Activated T-helper 17 cell treated with anti-CD3 and anti-CD28 coated beads, Interleukin-2, amount 50 U/mL, for 72 hours (primary cell): ENCODE measurements at regions not wholly inside any gene's neighbourhood (a gene's known extent, or its start where the extent isn't known, plus 50 kb on each side); places are given as distances from the start of the nearest gene placed in this dataset.
"Not testable (repeated sequence)": the region's sequence is repeated elsewhere in the genome, so short reads cannot be mapped to it uniquely, and the experiment has no call there.

Experiments used
- ATAC-seq: fragments of 150-1000 bp; cut with Tn5 transposase; replicated peaks from 2 replicates; pipeline ENCODE4 v1.10.0; 2021; ENCODE audit warnings: mild to moderate bottlenecking, moderate library complexity
- H3K27ac Mint-ChIP-seq: one replicate; pipeline ENCODE4 v1.8.0; 2022; ENCODE audit warnings: mixed read lengths
- H3K27me3 Mint-ChIP-seq: one replicate; pipeline ENCODE4 v1.8.0; 2022; ENCODE audit warnings: mixed read lengths
- H3K36me3 Mint-ChIP-seq: one replicate; pipeline ENCODE4 v1.8.0; 2022; ENCODE audit warnings: low read depth, mild to moderate bottlenecking, mixed read lengths
- H3K4me1 Mint-ChIP-seq: one replicate; pipeline ENCODE4 v1.8.0; 2022; ENCODE audit warnings: mixed read lengths
- H3K4me3 Mint-ChIP-seq: one replicate; pipeline ENCODE4 v1.8.0; 2022; ENCODE audit warnings: mild to moderate bottlenecking, mixed read lengths
- H3K9me3 Mint-ChIP-seq: one replicate; pipeline ENCODE4 v1.8.0; 2022; ENCODE audit warnings: mixed read lengths

DNA sequence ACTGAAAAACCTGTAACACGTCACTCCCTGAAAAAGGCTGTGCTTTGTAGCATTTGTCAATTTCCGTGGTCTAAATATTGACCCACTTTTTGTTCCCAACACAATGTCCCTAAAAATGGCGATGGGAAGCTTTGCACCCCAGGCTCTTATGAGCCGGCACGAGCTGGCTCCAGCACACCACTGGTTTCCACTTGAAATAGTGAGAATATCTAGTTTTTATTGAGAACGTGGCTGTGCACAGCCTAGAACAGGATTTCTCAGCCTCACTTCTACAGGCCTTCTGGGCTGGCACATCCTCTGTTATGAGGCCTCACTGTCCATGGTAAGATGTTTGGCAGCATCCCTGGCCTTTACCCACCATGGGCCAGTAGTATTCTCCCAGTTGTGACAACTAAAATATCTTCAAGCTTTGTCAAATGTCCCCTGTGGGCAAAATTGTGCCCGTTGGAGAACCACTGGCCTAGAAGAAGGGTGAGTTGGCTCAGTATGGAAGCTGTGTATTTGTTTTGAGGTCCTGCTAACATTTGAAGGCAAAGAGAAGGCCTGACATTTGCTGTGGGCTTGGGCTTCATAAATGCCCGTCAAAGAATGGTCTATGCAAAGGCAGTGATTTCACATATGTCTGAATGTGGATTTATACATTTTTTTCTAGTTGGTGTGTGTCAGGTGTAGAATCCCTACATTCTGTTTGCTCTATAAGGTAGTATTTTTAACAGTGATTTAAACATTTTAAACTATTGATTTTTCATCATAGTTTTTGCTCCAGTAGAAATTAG, 774.4 kb upstream of the TPTE start:
- H3K4me3 Mint-ChIP-seq, ATAC-seq, H3K36me3 Mint-ChIP-seq, H3K27me3 Mint-ChIP-seq, H3K27ac Mint-ChIP-seq, H3K4me1 Mint-ChIP-seq, H3K9me3 Mint-ChIP-seq: not testable (repeated sequence)

DNA sequence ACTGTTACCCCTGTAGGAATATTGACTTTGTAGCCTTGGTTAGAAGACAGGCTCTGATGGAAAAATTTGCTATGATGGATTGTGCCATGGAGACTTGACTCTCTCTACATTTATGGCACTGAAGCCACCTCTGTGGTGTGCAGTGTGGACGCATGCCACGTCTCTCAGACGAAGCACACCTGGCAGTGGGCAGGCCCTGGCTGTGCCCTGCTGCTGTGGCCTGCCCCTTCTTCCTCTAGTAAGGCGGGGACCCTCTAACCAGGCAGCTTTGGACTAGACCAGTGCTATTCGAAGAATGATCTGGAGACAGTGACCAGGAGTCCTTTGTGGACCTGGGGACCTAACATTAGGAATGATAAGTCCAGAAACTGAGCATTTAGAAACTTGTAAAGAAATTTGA, 773.5 kb upstream of the TPTE start:
- H3K27me3 Mint-ChIP-seq, H3K27ac Mint-ChIP-seq, ATAC-seq, H3K36me3 Mint-ChIP-seq, H3K4me3 Mint-ChIP-seq, H3K9me3 Mint-ChIP-seq, H3K4me1 Mint-ChIP-seq: not testable (repeated sequence)

- not testable (repeated sequence) for H3K27ac Mint-ChIP-seq, H3K4me1 Mint-ChIP-seq, H3K36me3 Mint-ChIP-seq, H3K4me3 Mint-ChIP-seq, H3K27me3 Mint-ChIP-seq, H3K9me3 Mint-ChIP-seq, ATAC-seq
Observed at GRCh38 chr21:9748451-9748850, 772.9 kb upstream of the TPTE start.

DNA sequence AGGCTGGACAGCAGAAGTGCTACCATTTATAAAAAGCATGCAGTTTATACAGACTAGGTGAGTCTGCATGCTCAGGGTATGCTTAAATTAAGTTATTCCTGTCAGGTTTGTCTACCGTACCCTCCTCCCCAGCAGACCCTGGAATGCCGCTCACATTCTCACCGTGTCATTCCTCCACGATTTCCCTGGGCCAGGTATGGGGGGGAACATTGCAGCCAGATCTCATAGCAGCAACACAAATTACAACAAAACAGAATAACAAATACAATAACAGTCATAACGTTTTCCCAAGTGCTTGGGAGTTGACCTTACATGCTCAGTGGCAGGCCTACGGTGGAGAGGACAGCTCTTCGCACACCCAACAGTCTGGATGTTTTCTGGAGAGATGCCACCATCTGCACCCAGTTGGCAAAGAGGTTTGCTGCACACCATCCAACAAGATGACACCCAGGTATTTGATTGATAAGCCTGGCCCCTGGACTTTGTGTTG, 771.6 kb upstream of the TPTE start:
- not testable (repeated sequence) for H3K9me3 Mint-ChIP-seq, H3K4me1 Mint-ChIP-seq, H3K36me3 Mint-ChIP-seq, H3K4me3 Mint-ChIP-seq, H3K27me3 Mint-ChIP-seq, H3K27ac Mint-ChIP-seq, ATAC-seq

DNA sequence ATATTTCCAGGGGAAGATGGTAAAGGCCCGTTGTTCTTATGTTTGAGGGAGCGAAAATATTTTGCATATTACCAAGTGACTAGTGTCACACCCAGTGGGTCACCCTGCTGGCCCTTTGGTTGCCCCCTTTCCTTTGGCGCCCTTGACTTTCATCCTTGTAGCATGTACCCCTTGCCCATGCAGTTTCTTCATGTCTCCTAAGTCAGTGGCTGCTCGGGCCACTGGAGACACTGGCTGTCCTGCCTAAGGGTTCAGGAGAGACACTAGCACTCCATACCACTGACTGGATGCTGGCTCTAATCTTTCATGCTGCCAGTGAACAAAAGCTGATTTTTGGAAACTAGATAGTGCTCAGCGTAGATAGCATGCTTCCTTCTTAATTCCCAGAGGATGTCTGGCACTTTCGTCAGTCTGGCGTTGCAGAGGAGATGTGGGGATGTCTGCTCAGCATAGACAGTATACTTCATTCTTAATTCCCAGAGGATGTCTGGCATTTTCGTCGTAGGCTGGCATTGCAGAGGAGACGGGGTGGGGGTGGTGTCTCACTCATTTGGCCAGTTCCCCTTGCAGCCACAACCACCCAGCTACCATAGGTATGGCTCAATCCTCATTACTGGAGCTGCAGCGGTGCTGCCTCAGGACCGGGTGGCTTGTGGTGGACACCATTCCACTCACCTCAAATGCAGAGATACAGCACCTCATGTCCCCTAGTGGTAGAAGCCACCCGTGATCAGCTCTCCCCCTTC, 770.9 kb upstream of the TPTE start:
- Mint-ChIP-seq H3K9me3 (no peaks in the 10 kb centered on the region), H3K36me3 (no peaks in the 10 kb centered on the region)

GRCh38 chr21:9751087-9751585, 770.2 kb upstream of the TPTE start:
- H3K36me3 Mint-ChIP-seq, H3K4me3 Mint-ChIP-seq, H3K27ac Mint-ChIP-seq, H3K4me1 Mint-ChIP-seq, ATAC-seq, H3K27me3 Mint-ChIP-seq, H3K9me3 Mint-ChIP-seq: not testable (repeated sequence)

More for the DNA sequence above, 770.9 kb upstream of the TPTE start:
- no peaks in the 10 kb centered on the region for H3K4me1 Mint-ChIP-seq
- no peak for ATAC-seq
- H3K4me3 Mint-ChIP-seq: no peak overlapping the region
- H3K27me3 Mint-ChIP-seq: no peaks in the 10 kb centered on the region
- H3K27ac Mint-ChIP-seq: no peak overlapping the region

DNA sequence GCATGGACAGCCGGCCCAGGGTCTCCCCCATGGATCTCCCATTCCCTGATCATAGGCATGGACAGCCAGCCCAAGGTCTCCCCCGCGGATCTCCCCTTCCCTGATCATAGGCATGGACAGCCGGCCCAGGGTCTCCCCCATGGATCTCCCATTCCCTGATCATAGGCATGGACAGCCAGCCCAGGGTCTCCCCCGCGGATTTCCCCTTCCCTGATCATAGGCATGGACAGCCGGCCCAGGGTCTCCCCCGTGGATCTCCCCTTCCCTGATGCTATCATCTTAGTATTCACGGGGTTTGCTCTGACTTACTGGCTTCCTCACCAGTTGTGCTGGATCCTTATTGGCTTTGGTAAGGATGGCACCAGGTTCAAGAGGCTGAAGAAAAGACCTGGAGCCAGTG, 769.4 kb upstream of the TPTE start:
- H3K36me3 Mint-ChIP-seq, H3K27ac Mint-ChIP-seq, H3K4me1 Mint-ChIP-seq, H3K9me3 Mint-ChIP-seq, ATAC-seq, H3K4me3 Mint-ChIP-seq, H3K27me3 Mint-ChIP-seq: not testable (repeated sequence)

DNA sequence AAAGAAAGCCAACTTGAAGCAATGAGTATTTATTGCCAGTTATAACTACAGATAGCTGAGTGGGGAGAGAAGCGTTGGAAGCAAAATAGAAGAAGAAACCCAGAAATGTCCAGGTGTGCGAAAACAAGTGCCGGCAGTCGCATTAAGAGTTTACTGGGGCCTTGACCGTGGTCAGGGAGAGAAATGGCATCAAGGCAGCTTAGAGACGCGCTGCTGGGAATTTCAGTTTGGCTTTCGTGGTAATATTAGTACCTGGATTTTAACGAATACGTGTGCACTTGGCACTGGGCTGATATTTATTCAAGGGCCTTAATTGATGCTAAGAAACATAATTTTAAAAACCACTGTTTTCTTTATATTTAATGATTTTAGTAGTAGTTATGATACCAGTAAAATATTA, 767.9 kb upstream of the TPTE start:
- not testable (repeated sequence) for H3K27ac Mint-ChIP-seq, ATAC-seq, H3K4me1 Mint-ChIP-seq, H3K9me3 Mint-ChIP-seq, H3K36me3 Mint-ChIP-seq, H3K27me3 Mint-ChIP-seq, H3K4me3 Mint-ChIP-seq

DNA sequence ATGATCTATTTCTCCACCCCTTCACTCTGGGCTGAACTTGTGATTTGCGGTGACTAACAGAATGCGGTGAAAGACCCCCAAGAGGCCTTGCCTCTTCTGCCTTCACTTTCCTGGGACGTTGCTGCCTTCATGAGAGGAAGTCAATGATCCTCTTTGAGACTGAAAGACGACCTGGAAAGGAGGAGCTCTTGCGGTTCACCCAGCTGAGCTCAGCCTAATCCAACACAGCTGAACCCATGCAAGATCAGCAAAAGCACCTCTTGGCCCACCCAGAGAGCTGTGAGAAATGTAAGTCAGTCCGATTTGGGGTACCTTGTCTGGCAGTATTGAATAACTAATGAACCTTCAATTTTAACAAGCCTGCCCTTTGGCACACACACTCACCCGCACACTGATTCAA, 767.4 kb upstream of the TPTE start:
- Mint-ChIP-seq H3K27ac (no peak overlapping the region), H3K36me3 (no peaks in the 10 kb centered on the region), H3K4me3 (no peak overlapping the region), H3K27me3 (no peaks in the 10 kb centered on the region), H3K4me1 (no peaks in the 10 kb centered on the region), H3K9me3 (no peaks in the 10 kb centered on the region)
- ATAC-seq: no peak

DNA sequence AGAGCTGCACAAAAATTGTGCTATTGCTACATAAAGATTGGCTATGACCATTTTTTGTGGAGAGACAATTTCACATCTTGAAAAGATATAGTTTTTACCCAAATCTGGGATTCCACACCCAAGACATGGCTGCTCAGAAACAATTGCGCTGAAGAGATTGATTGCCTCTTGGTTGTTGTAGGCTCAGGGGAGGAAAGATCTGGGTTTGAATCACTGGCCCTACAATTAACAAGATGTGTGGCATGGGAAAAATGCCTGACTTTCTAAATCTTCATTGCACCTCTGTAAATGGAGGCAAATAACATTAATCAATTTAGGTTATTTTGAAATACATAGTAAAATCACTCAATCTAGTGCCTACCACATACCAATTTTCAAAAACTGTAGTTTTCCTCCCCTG, 766.9 kb upstream of the TPTE start:
- not testable (repeated sequence) for H3K27me3 Mint-ChIP-seq, H3K27ac Mint-ChIP-seq, H3K36me3 Mint-ChIP-seq, H3K4me3 Mint-ChIP-seq, ATAC-seq, H3K9me3 Mint-ChIP-seq, H3K4me1 Mint-ChIP-seq

- no peak overlapping the region for H3K27ac Mint-ChIP-seq
- no peaks in the 10 kb centered on the region for H3K27me3 Mint-ChIP-seq
- no peaks in the 10 kb centered on the region for H3K4me1 Mint-ChIP-seq
- H3K4me3 Mint-ChIP-seq: no peak overlapping the region
- no peak for ATAC-seq
- H3K9me3 Mint-ChIP-seq: no peaks in the 10 kb centered on the region
- no peaks in the 10 kb centered on the region for H3K36me3 Mint-ChIP-seq
Observed at GRCh38 chr21:9755611-9756010, 765.8 kb upstream of the TPTE start.

DNA sequence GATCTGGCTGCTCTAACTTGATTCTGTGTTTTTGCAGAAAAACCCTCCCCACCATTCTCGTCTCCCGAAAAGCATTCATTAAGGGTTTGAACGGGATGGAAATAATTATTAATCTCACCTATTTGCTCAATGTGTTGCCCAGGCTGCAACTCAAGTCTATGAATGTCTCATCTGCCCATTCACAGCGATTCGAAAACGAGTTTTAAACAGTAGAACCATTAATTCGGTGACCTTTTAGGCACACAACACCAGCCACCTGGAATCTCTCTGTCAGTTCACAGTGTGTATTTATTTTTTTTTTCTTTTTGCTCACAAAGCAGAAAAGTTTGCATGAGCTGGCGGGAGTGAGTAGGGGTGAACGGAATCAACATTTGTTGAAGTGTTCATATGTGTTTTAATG, 764.7 kb upstream of the TPTE start:
- ATAC-seq: no peak
- Mint-ChIP-seq H3K27ac (no peak overlapping the region), H3K27me3 (no peaks in the 10 kb centered on the region)

DNA sequence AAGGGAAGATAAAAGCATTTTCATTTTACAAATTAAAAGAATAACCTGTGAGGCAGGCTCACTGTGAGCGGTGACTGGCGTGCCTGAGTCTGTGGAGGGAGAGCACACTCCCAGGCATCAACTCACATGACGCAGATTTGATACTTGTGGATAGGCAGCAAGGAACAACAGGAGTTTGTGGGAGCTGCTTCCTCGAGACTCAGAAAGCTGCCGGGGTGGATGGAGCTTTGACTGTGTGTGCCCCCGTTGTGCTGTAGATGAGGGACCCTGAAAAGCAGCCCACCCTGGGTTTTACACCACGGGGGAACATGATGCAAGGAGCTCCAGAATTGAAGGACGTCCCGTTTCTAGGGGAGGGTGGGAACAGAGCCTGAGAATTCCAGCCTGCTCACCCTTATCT, 764.3 kb upstream of the TPTE start:
- H3K36me3 Mint-ChIP-seq, H3K27ac Mint-ChIP-seq, H3K4me3 Mint-ChIP-seq, H3K9me3 Mint-ChIP-seq, H3K4me1 Mint-ChIP-seq, ATAC-seq, H3K27me3 Mint-ChIP-seq: not testable (repeated sequence)

More for the DNA sequence above, 764.7 kb upstream of the TPTE start:
- no peaks in the 10 kb centered on the region for H3K9me3 Mint-ChIP-seq
- H3K4me3 Mint-ChIP-seq: no peak overlapping the region
- H3K36me3 Mint-ChIP-seq: no peaks in the 10 kb centered on the region
- H3K4me1 Mint-ChIP-seq: no peaks in the 10 kb centered on the region

GRCh38 chr21:9757572-9757971, 763.8 kb upstream of the TPTE start:
- H3K27me3 Mint-ChIP-seq, H3K4me1 Mint-ChIP-seq, H3K27ac Mint-ChIP-seq, H3K36me3 Mint-ChIP-seq, H3K9me3 Mint-ChIP-seq, H3K4me3 Mint-ChIP-seq, ATAC-seq: not testable (repeated sequence)

- no peak overlapping the region for H3K27ac Mint-ChIP-seq
- H3K27me3 Mint-ChIP-seq: no peaks in the 10 kb centered on the region
- no peaks in the 10 kb centered on the region for H3K9me3 Mint-ChIP-seq
- H3K4me3 Mint-ChIP-seq: no peak overlapping the region
- no peaks in the 10 kb centered on the region for H3K4me1 Mint-ChIP-seq
- no peaks in the 10 kb centered on the region for H3K36me3 Mint-ChIP-seq
- ATAC-seq: no peak
Observed at GRCh38 chr21:9758141-9758540, 763.2 kb upstream of the TPTE start.
